ENCODE measurements at regions not wholly inside any gene's neighbourhood (a gene's known extent, or its start where the extent isn't known, plus 50 kb on each side); places are given as distances from the start of the nearest gene placed in this dataset.
A peak's percentile ranks its signal among the peaks of the same experiment; 100 is the strongest.

DNA sequence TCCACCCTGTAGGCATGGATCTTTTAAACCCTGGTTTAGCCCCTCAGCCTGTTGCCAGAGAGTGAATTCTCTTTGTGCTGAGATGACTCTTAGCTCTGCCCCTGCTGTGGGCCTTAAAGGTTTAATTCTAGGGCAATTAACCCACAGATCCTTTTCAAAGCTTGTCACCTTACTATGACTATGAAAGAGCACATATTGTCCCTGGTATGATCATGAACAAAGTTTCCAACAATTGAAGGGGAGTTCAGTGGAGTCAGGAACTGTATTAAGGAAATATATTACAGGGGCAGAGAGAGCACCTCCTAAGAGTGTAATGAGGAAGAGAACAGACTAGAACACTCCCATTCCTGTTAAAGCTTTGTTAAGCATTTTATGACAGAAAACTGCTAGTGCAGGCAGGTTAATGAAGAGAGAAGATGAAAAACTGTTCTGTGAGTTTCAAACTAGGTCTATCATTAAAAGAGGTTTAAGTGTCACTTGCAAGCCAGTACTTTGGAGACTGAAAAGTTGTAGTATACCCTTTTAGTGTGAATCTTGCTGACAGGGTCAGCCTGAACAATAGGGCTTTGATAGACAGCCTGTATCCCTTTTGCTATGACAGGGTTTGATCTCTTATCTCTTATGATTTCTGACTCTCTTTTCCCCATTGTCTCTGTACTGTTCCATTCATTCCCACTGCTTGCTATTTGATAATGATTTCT, 104.2 kb upstream of the ELL2 start:
- Histone ChIP-seq H3K27ac (ENCODE audit: low read depth in 2 of 2, low read length in 1 of 2) (peak overlapping the region; percentile 83 to 94), H3F3A (replicated peaks; ENCODE audit: insufficient read depth) (peaks cover 30% of the 10 kb centered on the region), H3K4me2 (0 out of 2 replicates have a peak overlapping the region, but pooled peaks have one; percentile 14), H3K9me3 (no peaks in the 10 kb centered on the region), H4K20me1 (ENCODE audit: insufficient read depth) (no peaks in the 10 kb centered on the region), H3K9ac (peak overlapping the region; percentile 60), H3K79me2 (ENCODE audit: insufficient read depth) (no peaks in the 10 kb centered on the region), H2AFZ (ENCODE audit: low read depth) (peak overlapping the region; percentile 85), H3K36me3 (replicated peaks in 1 of 2; ENCODE audit: control insufficient read depth in 1 of 2, insufficient read depth in 2 of 2, low read length in 1 of 2) (no peaks in the 10 kb centered on the region), H3K9me2 (no peaks in the 10 kb centered on the region), H3K4me1 (ENCODE audit: control insufficient read depth in 1 of 2, insufficient read depth in 2 of 2, low read depth in 1 of 2, low read length in 1 of 2) (peaks cover 2 to 29% of the 10 kb centered on the region in 2 experiments; a peak in 3 of 4 replicates), H3K4me3 (ENCODE audit: low read depth in 2 of 2, low read length in 1 of 2) (no peak overlapping the region), H3K27me3 (ENCODE audit: insufficient read depth) (no peaks in the 10 kb centered on the region)
- DNase-seq = no peak
- CTCF ChIA-PET = interaction anchor here (2.3 to 2.4 kb wide), 2 partner anchors 9 to 13 kb away, joined by 8 to 10 read pairs; no protein-coding TSS in a partner anchor
- POLR2A ChIA-PET = no interaction called here
- TF ChIP-seq, protein P1, sequence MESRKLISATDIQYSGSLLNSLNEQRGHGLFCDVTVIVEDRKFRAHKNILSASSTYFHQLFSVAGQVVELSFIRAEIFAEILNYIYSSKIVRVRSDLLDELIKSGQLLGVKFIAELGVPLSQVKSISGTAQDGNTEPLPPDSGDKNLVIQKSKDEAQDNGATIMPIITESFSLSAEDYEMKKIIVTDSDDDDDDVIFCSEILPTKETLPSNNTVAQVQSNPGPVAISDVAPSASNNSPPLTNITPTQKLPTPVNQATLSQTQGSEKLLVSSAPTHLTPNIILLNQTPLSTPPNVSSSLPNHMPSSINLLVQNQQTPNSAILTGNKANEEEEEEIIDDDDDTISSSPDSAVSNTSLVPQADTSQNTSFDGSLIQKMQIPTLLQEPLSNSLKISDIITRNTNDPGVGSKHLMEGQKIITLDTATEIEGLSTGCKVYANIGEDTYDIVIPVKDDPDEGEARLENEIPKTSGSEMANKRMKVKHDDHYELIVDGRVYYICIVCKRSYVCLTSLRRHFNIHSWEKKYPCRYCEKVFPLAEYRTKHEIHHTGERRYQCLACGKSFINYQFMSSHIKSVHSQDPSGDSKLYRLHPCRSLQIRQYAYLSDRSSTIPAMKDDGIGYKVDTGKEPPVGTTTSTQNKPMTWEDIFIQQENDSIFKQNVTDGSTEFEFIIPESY (IDR thresholded peaks at IDR 0.05; ENCODE audit: borderline replicate concordance, low read depth) = no peak
- no peak for TF ChIP-seq SMC3 (IDR thresholded peaks at IDR 0.05; ENCODE audit: low read depth, low read length)
- TF ChIP-seq TEAD4 (IDR thresholded peaks at IDR 0.05; ENCODE audit: borderline replicate concordance, insufficient read depth) = no peak
- TF ChIP-seq EP300 (IDR thresholded peaks at IDR 0.05; ENCODE audit: borderline replicate concordance in 1 of 2, low read depth in 1 of 2, low read length in 1 of 2) = no peak
- no peak for TF ChIP-seq RAD21 (IDR thresholded peaks at IDR 0.05; ENCODE audit: low read length)
- TF ChIP-seq NRF1 (IDR thresholded peaks at IDR 0.05; ENCODE audit: low read depth, low read length) = no peak
- TF ChIP-seq MXI1 (IDR thresholded peaks at IDR 0.05; ENCODE audit: low read depth, low read length) = no peak
- TF ChIP-seq, protein P2, sequence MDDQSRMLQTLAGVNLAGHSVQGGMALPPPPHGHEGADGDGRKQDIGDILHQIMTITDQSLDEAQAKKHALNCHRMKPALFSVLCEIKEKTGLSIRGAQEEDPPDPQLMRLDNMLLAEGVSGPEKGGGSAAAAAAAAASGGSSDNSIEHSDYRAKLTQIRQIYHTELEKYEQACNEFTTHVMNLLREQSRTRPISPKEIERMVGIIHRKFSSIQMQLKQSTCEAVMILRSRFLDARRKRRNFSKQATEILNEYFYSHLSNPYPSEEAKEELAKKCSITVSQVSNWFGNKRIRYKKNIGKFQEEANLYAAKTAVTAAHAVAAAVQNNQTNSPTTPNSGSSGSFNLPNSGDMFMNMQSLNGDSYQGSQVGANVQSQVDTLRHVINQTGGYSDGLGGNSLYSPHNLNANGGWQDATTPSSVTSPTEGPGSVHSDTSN (IDR thresholded peaks at IDR 0.05) = no peak
- TF ChIP-seq SIN3A (IDR thresholded peaks at IDR 0.05; ENCODE audit: borderline replicate concordance, low read depth, low read length) = no peak
- TF ChIP-seq, protein P3, sequence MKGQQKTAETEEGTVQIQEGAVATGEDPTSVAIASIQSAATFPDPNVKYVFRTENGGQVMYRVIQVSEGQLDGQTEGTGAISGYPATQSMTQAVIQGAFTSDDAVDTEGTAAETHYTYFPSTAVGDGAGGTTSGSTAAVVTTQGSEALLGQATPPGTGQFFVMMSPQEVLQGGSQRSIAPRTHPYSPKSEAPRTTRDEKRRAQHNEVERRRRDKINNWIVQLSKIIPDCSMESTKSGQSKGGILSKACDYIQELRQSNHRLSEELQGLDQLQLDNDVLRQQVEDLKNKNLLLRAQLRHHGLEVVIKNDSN (IDR thresholded peaks at IDR 0.05; ENCODE audit: borderline replicate concordance, low read depth) = no peak
- TF ChIP-seq, protein P4, sequence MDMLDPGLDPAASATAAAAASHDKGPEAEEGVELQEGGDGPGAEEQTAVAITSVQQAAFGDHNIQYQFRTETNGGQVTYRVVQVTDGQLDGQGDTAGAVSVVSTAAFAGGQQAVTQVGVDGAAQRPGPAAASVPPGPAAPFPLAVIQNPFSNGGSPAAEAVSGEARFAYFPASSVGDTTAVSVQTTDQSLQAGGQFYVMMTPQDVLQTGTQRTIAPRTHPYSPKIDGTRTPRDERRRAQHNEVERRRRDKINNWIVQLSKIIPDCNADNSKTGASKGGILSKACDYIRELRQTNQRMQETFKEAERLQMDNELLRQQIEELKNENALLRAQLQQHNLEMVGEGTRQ (IDR thresholded peaks at IDR 0.05; ENCODE audit: borderline replicate concordance, low read depth, low read length) = no peak
- no peak for TF ChIP-seq FOXM1 (IDR thresholded peaks at IDR 0.05; ENCODE audit: low read depth)
- no peak for TF ChIP-seq FOSL2 (IDR thresholded peaks at IDR 0.05; ENCODE audit: borderline replicate concordance, low read depth)
- TF ChIP-seq FOXJ3 (CRISPR knock-in tag; IDR thresholded peaks at IDR 0.05) = no peak
- TF ChIP-seq, protein P5, sequence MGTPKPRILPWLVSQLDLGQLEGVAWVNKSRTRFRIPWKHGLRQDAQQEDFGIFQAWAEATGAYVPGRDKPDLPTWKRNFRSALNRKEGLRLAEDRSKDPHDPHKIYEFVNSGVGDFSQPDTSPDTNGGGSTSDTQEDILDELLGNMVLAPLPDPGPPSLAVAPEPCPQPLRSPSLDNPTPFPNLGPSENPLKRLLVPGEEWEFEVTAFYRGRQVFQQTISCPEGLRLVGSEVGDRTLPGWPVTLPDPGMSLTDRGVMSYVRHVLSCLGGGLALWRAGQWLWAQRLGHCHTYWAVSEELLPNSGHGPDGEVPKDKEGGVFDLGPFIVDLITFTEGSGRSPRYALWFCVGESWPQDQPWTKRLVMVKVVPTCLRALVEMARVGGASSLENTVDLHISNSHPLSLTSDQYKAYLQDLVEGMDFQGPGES (IDR thresholded peaks at IDR 0.05; ENCODE audit: low read depth, low read length) = no peak
- no peak for TF ChIP-seq ELF1 (IDR thresholded peaks at IDR 0.05)
- no peak for TF ChIP-seq GATA2 (CRISPR knock-in tag; IDR thresholded peaks at IDR 0.05)
- no peak for TF ChIP-seq RXRA (IDR thresholded peaks at IDR 0.05; ENCODE audit: borderline replicate concordance, low read depth)
- no peak for TF ChIP-seq CHD2 (IDR thresholded peaks at IDR 0.05; ENCODE audit: low read length, partially characterized antibody)
- no peak for TF ChIP-seq GABPA (IDR thresholded peaks at IDR 0.05; ENCODE audit: low read depth)

Data from SK-N-SH (cell line).